ENCODE measurements at regions not wholly inside any gene's neighbourhood (a gene's known extent, or its start where the extent isn't known, plus 50 kb on each side); places are given as distances from the start of the nearest gene placed in this dataset.

GRCh38 chr3:21169948-21170347 is 581.1 kb downstream of the ZNF385D start:
- H3K36me3 ChIP-seq (ENCODE audit: control insufficient read depth in 1 of 2, insufficient read depth in 2 of 2, low read length in 2 of 2): no peaks in the 10 kb centered on the region
- ATAC-seq: no peak
- no peak overlapping the region for H3K27ac ChIP-seq (ENCODE audit: low read depth, low read length)
- BruUV-seq (replicated peaks): no TSS peak
- no peak overlapping the region for H3K4me3 ChIP-seq (replicated peaks in 1 of 2; ENCODE audit: low read depth in 1 of 2, low read length in 2 of 2)
- H4K20me1 ChIP-seq (ENCODE audit: insufficient read depth): no peaks in the 10 kb centered on the region
- POLR2A ChIA-PET: no interaction called here
- no peaks in the 10 kb centered on the region for H3K4me1 ChIP-seq (ENCODE audit: control insufficient read depth in 1 of 2, insufficient read depth in 2 of 2, low read length in 2 of 2)
- no peak overlapping the region for H2AFZ ChIP-seq (ENCODE audit: low read depth, low read length, poor library complexity, severe bottlenecking)
- H3K9ac ChIP-seq (ENCODE audit: low read length): no peak overlapping the region
- intact Hi-C loops (cut with micrococcal nuclease): no loop called here
- H3K9me3 ChIP-seq (ENCODE audit: control insufficient read depth in 1 of 2, insufficient read depth in 1 of 2, low read depth in 1 of 2, low read length in 2 of 2): peaks cover 3 to 10% of the 10 kb centered on the region in 2 experiments; a peak in 2 of 4 replicates
- no peaks in the 10 kb centered on the region for H3K9me2 ChIP-seq (ENCODE audit: insufficient read depth)
- H3K27me3 ChIP-seq (ENCODE audit: insufficient read depth, low read length): no peaks in the 10 kb centered on the region
- no peaks in the 10 kb centered on the region for H3K79me2 ChIP-seq (ENCODE audit: insufficient read depth, low read length)
- H3K4me2 ChIP-seq (ENCODE audit: low read length): no peak overlapping the region
- no peak for TF ChIP-seq POLR2A (IDR thresholded peaks at IDR 0.05; ENCODE audit: borderline replicate concordance, extremely low read depth, insufficient read depth, insufficient read length)
- no peak for TF ChIP-seq ZBTB33 (IDR thresholded peaks at IDR 0.05; ENCODE audit: extremely low read depth, insufficient replicate concordance, low read length)
- no peak for TF ChIP-seq REST (IDR thresholded peaks at IDR 0.05; ENCODE audit: low read depth)
- TF ChIP-seq TCF7L2 (IDR thresholded peaks at IDR 0.05; ENCODE audit: borderline replicate concordance, extremely low read depth, insufficient read depth, insufficient read length): no peak
- TF ChIP-seq EGR1 (IDR thresholded peaks at IDR 0.05; ENCODE audit: low read depth): no peak
- CTCF ChIA-PET: no interaction called here
- RAD21 ChIA-PET (ENCODE audit: low non-redundant PET in 1 of 2, low total read pairs in 2 of 2, uncharacterized antibody in 2 of 2, unreplicated experiment in 2 of 2): no interaction called here
- DNase-seq (ENCODE audit: low read depth, low spot score): no peak

All from HCT116 (cell line).